ENCODE measurements at regions not wholly inside any gene's neighbourhood (a gene's known extent, or its start where the extent isn't known, plus 50 kb on each side); places are given as distances from the start of the nearest gene placed in this dataset.

GRCh38 chr1:218217040-218217439 lies 68.1 kb upstream of the RRP15 start:
- no peak for DNase-seq (ENCODE audit: low read depth)
- H3K4me3 ChIP-seq (ENCODE audit: low read depth, low read length), result no peak overlapping the region

- H3K4me3 ChIP-seq (ENCODE audit: low read depth, low read length), result no peak overlapping the region
- no peak for DNase-seq (ENCODE audit: low read depth)
Measured at GRCh38 chr1:218219460-218219859, 65.6 kb upstream of the RRP15 start.

GRCh38 chr1:218224101-218224500 lies 61.0 kb upstream of the RRP15 start:
- no peak overlapping the region for H3K4me3 ChIP-seq (ENCODE audit: low read depth, low read length)
- no peak for DNase-seq (ENCODE audit: low read depth)

GRCh38 chr1:218226005-218226404 lies 59.1 kb upstream of the RRP15 start:
- DNase-seq (ENCODE audit: low read depth), result no peak
- H3K4me3 ChIP-seq (ENCODE audit: low read depth, low read length), result no peak overlapping the region
